NCI-H748 (cell line): ENCODE measurements at regions not wholly inside any gene's neighbourhood (a gene's known extent, or its start where the extent isn't known, plus 50 kb on each side); places are given as distances from the start of the nearest gene placed in this dataset.
"Not testable (repeated sequence)": the region's sequence is repeated elsewhere in the genome, so short reads cannot be mapped to it uniquely, and the experiment has no call there.

Experiments used
- DNase-seq: peaks from one replicate; lab custom pipeline; 2025; ENCODE audit not compliant: unreplicated experiment; lab: John Stamatoyannopoulos, UW

DNA sequence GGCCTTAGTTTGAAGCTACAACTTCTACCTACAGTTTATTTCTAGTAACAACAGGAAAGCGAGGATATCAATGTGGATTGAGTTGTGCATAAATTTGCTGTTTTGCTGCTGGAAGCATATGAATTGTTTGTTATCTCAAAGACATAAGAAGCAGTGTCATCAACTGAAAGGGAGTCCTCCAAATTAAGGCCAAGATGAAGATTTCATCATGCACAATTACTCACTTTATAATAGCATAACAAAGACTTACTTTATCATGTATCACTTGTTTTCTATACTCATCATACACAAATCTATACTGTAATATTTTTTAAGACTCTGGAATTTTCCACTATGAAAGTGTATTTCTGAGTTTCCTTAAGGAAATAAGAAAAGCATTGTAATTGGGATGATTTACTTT lies 136.1 kb upstream of the FANCL start:
- DNase-seq, result no peak

DNA sequence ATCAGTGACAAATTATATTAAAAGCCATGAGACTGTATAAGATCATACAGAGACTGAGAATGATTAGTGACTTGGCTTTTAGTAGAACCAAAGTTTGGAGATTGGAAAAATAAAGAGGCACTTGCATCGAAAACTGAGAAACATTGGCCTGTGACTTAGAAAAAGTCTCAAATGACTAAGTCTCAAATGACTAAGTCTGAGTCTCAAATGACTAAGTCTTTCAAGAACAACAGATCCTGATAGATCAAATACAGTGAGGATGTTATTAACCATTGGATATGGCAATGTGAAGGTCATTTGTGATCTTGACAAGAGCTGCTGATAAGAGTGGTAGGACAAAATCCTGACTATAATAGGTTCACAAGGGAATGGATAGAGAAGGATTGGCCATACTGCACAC lies 135.5 kb upstream of the FANCL start:
- no peak for DNase-seq

DNA sequence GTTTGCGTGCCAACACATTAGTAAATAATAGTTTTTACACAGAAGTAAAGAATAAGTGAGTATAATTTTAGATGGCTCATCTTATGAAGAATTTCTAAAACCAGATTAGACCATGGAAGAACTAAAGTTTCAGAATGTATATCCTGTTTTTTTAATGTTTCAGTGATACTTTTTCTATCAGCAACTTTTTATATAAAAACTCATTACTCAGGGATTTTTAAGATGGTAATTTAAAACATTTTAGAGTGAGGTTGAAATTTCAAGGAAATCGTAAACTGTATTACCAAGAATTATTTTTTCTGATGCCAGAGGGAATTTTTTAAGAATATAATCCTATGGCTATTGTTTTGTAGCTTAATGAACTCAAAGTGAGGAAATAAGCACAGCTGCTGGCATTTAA lies 128.5 kb upstream of the FANCL start:
- no peak for DNase-seq

DNA sequence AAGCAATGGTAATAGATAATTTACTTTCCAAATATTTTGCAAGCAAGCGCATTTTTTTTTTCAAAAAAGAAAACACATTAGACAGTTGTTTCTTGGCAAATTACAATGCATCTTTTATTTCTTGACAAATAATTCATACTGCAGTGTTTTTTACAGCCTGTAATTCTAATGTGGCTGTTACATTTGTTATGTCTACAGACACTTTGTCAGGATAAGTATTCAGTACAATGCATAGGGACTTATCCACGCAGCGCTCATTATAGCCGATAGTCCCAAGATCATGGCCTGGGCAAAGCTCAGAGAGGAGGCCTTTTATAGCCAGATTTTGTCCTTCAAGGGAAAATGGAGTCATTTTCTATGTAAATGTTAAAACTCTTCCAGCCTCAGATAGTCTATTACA lies 123.0 kb upstream of the FANCL start:
- DNase-seq, result no peak

DNA sequence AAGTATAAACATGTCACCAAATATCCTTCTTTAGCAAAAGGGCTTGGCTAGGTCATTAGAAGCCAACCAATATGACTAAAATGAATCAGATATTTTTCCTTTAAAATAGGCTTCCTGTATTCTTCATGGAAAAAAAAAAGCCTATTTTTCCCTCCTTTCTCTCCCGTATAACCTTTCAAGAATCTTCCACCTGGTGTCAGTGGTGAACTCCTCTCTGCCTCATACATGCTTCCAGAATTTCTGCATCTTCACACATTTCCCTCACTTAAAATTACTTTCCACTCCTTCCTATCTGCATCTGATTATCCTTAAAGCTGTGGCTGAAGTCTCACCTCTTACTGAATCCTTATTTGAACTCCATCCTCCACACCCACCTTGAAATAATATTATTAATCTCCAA lies 116.9 kb upstream of the FANCL start:
- no peak for DNase-seq

DNA sequence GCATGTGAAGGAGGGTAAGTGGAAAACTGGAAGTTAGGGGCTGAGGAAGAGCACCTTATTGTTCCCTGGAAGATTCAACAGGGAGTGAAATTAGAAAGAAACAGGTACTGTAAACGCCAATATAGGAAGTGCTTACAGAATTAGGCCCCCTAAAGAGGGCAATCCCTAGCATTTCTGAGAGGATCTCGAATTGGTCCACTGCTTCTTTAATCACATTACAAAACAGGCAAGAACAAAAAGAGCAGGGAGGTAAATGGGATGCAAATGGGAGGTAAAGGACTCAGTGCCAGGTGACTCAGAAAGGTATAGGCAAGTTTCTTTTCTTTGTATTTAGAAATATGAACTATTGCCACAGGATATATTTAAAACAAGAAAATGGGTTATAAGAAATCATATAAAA lies 116.4 kb upstream of the FANCL start:
- DNase-seq, result no peak

DNA sequence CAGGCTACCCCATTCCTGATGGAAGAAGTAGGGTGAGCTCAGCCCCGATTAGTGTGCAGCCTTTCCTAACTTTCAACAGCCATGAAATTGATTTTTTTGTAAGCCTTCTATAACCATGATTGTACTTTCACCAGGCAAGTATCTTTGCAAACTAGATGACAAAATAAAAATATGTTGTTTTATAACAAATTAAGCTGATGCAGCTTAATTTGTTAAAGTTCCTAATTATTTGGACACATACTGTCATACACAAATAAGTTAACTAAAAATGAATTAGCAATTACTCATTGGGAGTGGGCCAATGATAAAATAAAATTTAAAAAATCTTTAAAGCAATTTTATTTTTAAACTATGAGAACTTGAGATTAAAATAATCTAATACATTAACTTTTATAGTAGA lies 113.1 kb upstream of the FANCL start:
- no peak for DNase-seq

DNA sequence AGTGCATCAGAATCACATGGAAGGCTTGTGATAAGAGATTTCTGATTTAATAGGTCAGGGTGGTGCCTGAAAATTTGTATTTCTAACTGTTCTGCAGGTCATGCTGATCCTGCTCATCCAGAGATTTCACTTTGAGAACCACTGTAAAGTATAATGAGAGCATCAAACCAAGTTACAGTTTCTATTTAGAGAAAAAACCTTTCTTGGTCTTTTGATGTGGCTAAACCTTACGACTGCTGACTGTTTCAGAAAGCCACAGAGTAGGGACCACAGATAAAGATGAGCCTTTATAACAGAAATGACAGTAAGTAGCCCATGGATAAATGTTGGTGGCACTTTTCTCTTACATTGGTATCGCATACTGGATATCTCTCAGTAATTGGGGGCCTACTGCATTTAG lies 109.4 kb upstream of the FANCL start:
- no peak for DNase-seq

DNA sequence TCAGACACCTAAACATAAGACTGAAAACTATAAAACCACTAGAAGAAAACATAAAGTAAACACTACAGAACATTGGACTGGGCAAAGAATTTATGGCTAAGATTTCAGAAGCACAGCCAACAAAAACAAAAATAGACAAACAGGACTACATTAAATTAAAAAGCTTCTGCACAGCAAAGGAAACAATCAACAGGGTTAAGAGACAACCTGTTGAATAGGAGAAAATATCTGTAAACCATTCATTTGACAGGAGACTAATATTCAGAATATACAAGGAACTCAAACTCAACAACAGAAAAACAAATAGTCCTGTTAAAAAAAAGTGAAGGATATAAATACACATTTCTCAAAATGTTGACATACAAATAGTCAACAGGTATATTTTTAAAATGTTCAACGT lies 106.7 kb upstream of the FANCL start:
- no peak for DNase-seq

DNA sequence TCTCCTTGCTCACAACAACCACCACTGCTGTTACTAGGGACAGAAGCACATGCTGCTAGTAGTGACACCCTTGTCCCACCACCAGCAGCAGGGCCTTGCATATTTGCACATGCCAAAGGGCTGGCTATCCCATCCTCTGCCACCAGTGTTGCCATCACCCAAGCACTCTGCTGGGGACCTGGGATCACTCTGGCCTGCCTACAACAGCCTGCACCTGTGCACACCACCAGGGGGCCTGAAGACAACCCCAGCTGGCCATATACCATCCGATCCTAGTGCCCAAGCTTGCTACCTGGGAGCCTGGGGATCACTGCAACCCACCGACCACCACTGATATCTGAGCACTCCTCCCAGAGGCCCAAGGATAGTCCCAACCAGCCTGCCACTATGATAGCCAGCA lies 99.9 kb upstream of the FANCL start:
- no peak for DNase-seq

DNA sequence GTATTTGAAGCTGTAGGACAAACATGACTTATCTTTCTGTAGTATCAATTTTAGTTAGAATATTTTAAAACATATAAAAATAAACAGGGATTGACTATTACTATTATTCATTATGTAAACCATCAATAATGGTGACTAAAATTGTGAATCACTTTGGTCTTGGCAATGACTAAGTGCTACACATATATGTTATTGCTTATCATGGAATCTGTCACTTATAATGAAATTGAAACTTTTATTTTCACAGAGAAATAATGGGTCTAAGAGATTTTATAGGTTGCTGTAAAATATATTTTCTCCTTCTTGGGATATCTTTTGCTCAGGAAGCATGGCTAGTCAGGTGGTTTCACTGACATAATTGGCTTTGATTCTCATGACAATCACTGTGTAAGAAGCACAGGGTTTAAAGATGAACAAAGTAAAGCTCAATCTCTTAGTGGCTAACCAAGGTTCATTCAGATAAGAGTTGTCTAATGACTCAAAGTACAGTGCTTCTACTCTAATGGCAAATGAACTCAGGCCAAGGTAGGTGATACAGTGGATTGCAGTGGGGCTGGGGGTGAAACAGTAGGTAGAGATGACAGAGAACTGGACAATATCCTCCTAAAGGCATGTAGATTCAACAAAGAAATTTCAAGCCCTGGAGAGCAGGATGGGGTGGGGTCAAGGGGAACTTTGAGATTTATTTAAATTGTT lies 98.6 kb upstream of the FANCL start:
- no peak for DNase-seq

DNA sequence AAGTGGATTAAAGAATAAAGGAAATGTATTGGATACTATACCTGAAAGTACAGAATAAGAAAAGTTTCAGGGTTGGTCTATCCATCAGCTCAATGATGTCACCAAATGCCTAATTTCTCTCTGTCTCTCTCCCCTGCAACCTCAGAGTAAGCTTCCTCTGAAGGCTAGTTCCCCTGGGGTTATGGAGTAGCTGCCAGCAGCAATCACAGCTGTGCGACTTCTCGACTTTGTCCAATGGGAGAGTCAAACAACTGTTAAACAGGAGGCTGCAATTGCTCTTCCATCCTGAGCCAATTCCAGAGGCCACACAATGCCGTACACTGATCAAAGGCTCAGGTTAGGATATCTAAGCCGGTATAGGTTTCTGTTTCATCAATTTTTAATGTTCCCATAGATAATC lies 95.3 kb upstream of the FANCL start:
- DNase-seq, result no peak

DNA sequence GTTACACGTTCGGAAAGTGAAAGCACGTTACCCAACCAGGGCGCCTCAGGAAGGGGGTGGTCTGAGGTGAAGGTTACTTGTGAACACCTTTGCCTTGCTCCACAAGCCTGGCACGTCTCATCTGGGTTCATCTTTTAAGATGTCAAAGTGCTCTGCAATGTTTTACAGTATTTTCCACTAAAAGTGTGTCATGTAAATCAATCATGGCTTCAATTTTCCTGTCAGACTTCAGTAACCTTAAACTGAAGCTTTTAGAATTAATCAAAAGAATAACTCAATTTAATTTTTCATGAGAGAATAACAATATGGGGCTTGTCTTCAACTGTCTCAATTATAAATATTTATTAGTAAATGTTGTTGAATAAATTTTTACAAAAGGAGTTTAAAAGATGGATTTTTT lies 93.3 kb upstream of the FANCL start:
- DNase-seq, result no peak

DNA sequence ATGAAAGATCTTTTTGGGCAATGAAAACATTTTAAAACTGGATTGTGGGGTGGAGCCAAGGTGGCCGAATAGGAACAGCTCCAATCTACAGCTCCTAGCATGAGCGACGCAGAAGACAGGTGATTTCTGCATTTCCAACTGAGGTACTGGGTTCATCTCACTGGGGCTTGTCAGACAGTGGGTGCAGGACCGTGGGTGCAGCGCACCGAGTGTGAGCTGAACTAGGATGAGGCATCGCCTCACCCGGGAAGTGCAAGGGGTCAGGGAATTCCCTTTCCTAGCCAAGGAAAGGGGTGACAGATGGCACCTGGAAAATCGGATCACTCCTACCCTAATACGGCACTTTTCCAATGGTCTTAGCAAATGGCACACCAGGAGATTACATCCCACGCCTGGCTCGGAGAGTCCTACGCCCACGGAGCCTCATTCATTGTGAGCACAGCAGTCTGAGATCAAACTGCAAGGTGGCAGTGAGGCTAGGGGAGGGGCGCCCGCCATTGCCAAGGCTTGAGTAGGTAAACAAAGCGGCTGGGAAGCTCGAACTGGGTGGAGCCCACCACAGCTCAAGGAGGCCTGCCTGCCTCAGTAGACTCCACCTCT lies 84.3 kb upstream of the FANCL start:
- not testable (repeated sequence) for DNase-seq

DNA sequence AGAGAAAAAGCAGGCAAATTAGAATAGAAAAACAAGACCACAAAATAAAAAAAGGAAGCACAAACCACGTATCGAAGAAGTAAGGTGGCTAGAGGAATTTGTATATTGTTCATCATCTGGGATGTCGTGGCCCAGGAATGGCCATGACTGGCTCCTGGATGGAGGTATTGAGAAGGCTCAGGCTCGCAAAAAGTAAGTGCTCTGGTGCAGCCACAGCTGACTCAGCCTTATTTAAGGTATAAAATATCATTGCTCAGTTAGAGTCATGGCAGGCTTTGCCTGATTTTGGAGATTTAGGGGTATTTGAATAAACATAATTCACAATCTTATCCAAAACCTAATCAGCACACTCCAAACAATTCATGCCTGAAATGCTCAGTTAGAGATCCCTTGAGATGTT lies 78.4 kb upstream of the FANCL start:
- DNase-seq, result no peak

DNA sequence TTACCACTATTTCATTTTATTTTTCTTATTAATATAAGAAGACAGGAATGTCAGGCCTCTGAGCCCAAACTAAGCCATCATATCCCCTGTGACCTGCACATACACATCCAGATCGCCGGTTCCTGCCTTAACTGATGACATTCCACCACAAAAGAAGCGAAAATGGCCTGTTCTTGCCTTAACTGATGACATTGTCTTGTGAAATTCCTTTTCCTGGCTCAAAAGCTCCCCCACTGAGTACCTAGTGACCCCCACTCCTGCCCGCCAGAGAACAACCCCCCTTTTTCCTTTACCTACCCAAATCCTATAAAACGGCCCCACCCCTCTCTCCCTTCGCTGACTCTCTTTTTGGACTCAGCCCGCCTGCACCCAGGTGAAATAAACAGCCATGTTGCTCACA lies 77.8 kb upstream of the FANCL start:
- DNase-seq, result not testable (repeated sequence)

DNA sequence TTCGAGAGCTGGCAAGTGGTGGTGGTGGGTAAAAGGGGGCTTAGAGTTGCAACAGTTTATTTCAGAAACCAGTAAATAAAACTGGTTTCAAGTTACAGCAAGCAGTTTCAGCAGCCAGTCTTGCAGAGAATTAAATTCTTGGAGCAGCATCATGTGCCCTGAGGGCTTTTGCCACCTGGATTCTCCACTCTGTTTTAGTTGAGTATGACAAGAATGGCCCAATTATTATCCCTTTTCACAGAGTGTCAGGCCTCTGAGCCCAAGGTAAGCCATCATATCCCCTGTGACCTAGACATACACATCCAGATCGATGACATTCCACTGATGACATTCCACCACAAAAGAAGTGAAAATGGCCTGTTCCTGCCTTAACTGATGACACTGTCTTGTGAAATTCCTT lies 72.8 kb upstream of the FANCL start:
- no peak for DNase-seq

DNA sequence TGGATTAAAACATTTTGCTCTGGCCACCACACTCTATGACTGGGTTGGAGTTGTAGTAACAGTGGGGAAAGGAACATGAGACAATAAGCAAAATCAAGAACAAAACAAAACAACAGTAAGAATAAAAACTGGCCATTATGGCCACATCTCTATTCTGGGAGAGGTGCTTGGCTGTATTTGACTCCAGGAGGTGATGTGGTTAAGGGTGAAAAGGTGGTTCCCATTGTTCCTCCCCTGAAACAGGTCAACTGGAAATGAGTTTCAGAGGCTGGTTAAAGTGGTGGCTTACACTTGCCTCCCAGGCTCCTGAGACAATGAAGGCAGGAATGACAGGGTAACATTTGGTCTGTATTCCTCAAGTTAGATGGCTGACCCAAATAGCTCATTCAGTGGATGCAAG lies 67.3 kb upstream of the FANCL start:
- DNase-seq, result no peak

DNA sequence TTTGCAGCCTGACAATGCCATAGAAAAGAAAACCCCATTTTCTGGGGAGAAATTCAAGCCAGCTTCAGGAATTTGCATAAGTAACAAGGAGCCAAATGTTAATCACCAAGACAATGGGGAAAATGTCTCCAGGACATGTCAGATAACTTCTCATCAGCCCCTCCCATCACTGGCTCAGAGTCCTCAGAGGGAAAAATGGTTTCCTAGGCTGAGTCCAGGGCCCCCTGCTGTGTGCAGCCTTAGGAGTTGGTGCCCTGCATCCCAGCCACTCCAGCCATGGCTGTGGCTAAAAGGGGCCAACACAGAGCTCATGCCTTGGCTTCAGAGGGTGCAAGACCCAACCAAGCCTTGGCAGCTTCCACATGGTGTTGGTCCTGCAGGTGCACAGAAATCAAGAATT lies 63.7 kb upstream of the FANCL start:
- no peak for DNase-seq

DNA sequence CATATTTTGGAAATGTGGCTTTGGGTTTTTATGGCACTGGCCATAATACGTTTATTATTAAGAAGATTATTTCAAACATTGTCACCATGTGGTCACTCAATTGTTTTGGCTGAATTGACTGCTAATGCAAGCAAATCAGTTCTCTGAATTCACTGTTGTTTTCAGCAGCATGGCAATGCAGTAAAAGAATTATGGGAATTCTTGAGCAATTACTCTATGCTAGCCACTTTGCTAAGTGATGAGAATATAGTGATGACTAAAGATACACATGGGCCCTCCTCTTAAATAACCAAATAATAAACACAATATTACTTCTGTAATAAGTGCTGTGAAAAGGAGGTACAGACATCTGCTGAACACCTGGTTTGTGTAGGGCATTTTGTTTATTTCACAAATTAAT lies 58.0 kb upstream of the FANCL start:
- DNase-seq, result no peak

DNA sequence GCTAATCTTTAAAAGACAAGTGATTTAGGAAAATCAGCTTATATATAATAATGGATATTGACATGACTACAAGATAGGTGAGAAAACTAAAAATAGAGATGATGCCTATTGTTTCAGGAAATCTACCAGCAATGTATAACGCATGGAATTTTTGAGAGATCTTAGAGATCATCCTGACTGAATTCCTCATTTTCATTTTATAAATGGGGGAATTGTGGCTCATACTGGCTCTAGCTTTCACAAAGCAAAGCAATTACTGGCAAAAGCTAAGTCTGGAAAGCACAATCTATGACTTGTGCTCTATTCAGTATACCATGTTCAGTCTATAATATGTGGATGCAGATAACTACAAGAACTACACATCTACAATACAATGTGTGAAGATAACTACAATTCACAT lies 51.9 kb upstream of the FANCL start:
- DNase-seq, result no peak

DNA sequence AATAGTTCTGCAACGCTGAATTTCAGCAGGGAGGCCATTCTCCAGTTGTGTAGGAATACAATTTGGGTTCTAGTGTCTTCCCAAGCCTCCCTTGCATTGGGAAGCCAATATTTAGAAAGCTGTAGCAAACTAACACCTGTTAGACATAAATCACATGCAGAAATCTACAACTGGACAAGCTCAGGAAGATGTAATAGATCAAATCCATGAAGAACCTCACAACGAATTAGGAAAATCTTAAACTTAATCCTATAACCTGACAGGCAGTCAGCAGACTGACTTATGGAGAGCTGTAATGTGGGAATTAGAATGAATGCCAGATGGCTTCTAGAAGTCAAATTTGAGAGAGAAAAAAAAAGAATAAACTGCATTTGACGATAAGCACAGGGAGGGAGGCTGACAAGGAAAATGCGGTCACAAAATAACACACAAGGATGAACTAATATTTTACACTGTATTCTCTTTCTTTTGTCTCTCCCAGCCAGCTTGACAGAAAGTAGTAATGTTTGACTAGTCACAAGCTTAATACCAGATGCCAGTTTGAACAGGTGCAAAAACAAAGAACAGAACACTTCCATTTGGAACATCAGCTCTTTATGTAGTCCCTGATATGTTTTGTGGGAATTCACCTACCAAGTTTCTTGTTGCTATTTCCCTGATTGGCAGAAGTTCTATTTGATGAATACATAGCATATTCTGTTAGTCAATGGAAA lies 50.8 kb upstream of the FANCL start:
- DNase-seq, result peak; percentile 53
